B cell (primary cell): ENCODE measurements at regions not wholly inside any gene's neighbourhood (a gene's known extent, or its start where the extent isn't known, plus 50 kb on each side); places are given as distances from the start of the nearest gene placed in this dataset.
"Not testable (repeated sequence)": the region's sequence is repeated elsewhere in the genome, so short reads cannot be mapped to it uniquely, and the experiment has no call there.

Source experiments
- ATAC-seq: fragments of 200-7000 bp; cut with Tn5 transposase; one replicate; pipeline ENCODE4 v1.10.0; 2021; ENCODE audit warnings: low read depth, mild to moderate bottlenecking, moderate number of reproducible peaks, moderate library complexity
- CTCF ChIA-PET: fragments of 350-600 bp; sonication (Branson Sonifier 250); formaldehyde crosslinking; loops from one replicate; lab custom pipeline; 2021; ENCODE audit warnings: antibody characterized with exemption, inconsistent platforms; lab: Charles Lee
- POLR2A ChIA-PET: fragments of 350-600 bp; sonication (Branson Sonifier 250); formaldehyde crosslinking; loops from one replicate; lab custom pipeline; 2021; ENCODE audit warnings: antibody characterized with exemption; lab: Charles Lee
- DNase-seq: peaks from one replicate; pipeline ENCODE4 v3.0.0; 2013
- H2AFZ ChIP-seq: 2 replicates; pipeline ENCODE4 v1.6.1; 2012; ENCODE audit warnings: mild to moderate bottlenecking, low read depth, low read length; ENCODE audit not compliant: insufficient read depth, poor library complexity, severe bottlenecking
- H3K27ac ChIP-seq, 2 donors: 1 replicate in 1 of 2; 2 replicates in 1 of 2; pipeline ENCODE4 v1.5.1; 2012 to 2013; ENCODE audit warnings: low read length in 2 of 2, mild to moderate bottlenecking in 2 of 2, moderate library complexity in 1 of 2
- H3K27me3 ChIP-seq, 4 experiments: fragments of 200-600 bp in 1 of 4; sonication (generic) in 1 of 4; replicated peaks in 1 of 4; 1 replicate in 2 of 4; 2 replicates in 2 of 4; pipeline versions ENCODE4 v1.6.1 to v1.7.0; 2013 to 2016; ENCODE audit warnings: low read length in 3 of 4, mild to moderate bottlenecking in 2 of 4, mixed read lengths in 1 of 4, moderate library complexity in 1 of 4; ENCODE audit not compliant: insufficient read depth in 4 of 4, control insufficient read depth in 3 of 4; ENCODE audit errors: control extremely low read depth in 1 of 4
- H3K36me3 ChIP-seq, 2 experiments: replicated peaks in 1 of 2; 1 replicate in 1 of 2; 2 replicates in 1 of 2; pipeline versions ENCODE4 v1.6.1 to v1.7.1; 2013; ENCODE audit warnings: low read length in 1 of 2; ENCODE audit not compliant: insufficient read depth in 2 of 2, control insufficient read depth in 1 of 2; ENCODE audit errors: control extremely low read depth in 1 of 2, extremely low read depth in 1 of 2
- H3K4me1 ChIP-seq, 2 donors: fragments of 200-600 bp in 1 of 2; sonication (generic) in 1 of 2; 1 replicate in 1 of 2; 2 replicates in 1 of 2; pipeline versions ENCODE4 v1.5.1 to v1.6.1; 2013 to 2017; ENCODE audit warnings: low read length in 2 of 2; ENCODE audit not compliant: control insufficient read depth in 2 of 2, insufficient read depth in 2 of 2
- H3K4me2 ChIP-seq: replicated peaks from 2 replicates; pipeline ENCODE3; 2012; ENCODE audit warnings: mild to moderate bottlenecking, low read depth, low read length; ENCODE audit not compliant: poor library complexity, severe bottlenecking
- H3K4me3 ChIP-seq, 5 experiments: fragments of 200-600 bp in 1 of 5; sonication (generic) in 1 of 5; 1 replicate in 3 of 5; 2 replicates in 2 of 5; pipeline versions ENCODE4 v1.5.1 to v1.7.0; 2011 to 2016; ENCODE audit warnings: low read length in 4 of 5, mild to moderate bottlenecking in 4 of 5, low read depth in 2 of 5, control low read depth in 1 of 5, moderate library complexity in 1 of 5; ENCODE audit not compliant: insufficient read depth in 1 of 5; ENCODE audit errors: control extremely low read depth in 1 of 5, extremely low read depth in 1 of 5
- H3K79me2 ChIP-seq: fragments of 200-600 bp; sonication (generic); one replicate; pipeline ENCODE4 v1.6.0; 2016; ENCODE audit warnings: low read length; ENCODE audit not compliant: control insufficient read depth, insufficient read depth
- H3K9ac ChIP-seq: fragments of 200-600 bp; sonication (generic); 2 replicates; pipeline ENCODE4 v1.6.1; 2017; ENCODE audit warnings: mild to moderate bottlenecking, low read length, moderate library complexity
- H3K9me3 ChIP-seq, 3 donors: one replicate each; pipeline versions ENCODE4 v1.6.1 to v1.7.1; 2013; ENCODE audit warnings: low read length in 2 of 3; ENCODE audit not compliant: control insufficient read depth in 2 of 3, insufficient read depth in 1 of 3; ENCODE audit errors: control extremely low read depth in 1 of 3
- H4K20me1 ChIP-seq: 2 replicates; pipeline ENCODE4 v1.6.0; 2012; ENCODE audit warnings: mild to moderate bottlenecking, low read length; ENCODE audit not compliant: insufficient read depth, control insufficient read depth, poor library complexity, severe bottlenecking
- H3K27ac Mint-ChIP-seq: one replicate; pipeline ENCODE4 v1.8.0; 2021; ENCODE audit warnings: mixed read lengths
- H3K27me3 Mint-ChIP-seq: one replicate; pipeline ENCODE4 v1.8.0; 2021; ENCODE audit warnings: mixed read lengths
- H3K4me1 Mint-ChIP-seq: one replicate; pipeline ENCODE4 v1.8.0; 2021; ENCODE audit warnings: mixed read lengths
- H3K4me3 Mint-ChIP-seq: one replicate; pipeline ENCODE4 v1.8.0; 2021; ENCODE audit warnings: mixed read lengths
- H3K9me3 Mint-ChIP-seq: one replicate; pipeline ENCODE4 v1.8.0; 2022; ENCODE audit warnings: mixed read lengths; ENCODE audit not compliant: insufficient read depth
- WGBS: methylation state at CpG from one replicate; pipeline ENCODE4 v1.1.5; 2013; ENCODE audit warnings: missing lambda C conversion rate; ENCODE audit not compliant: insufficient coverage; 5-methylcytosine and 5-hydroxymethylcytosine counted together
- intact Hi-C: fragments of 100-400 bp; cut with micrococcal nuclease; formaldehyde crosslinking; loops from one replicate; pipeline ENCODE4 v1.10.0; 2022
- TF ChIP-seq, protein P1 (sequence below): fragments of 200-600 bp; IDR thresholded peaks from one replicate; pipeline ENCODE4 v1.8.0; 2022; ENCODE audit warnings: antibody characterized with exemption, mild to moderate bottlenecking

DNA sequence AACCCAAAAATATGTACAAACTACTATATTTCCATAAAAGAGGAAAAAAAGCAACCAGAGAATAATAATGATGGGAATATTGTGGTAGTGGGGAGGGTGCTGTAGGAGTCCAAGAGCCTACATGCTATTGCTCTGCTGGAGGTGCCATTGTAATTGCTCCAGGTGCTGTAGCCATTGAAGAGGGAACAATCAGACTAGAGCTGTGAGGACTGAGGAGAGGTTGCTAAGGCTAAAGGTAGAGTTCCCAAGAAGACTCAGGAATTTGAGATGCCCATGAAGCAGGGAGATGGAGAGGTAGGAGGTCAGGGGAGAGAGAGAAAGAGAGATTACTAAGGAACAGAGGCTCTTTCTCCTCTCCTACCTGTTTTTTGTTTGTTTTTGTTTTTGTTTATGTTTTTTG is 394.0 kb downstream of the DMRTA1 start:
- POLR2A ChIA-PET: no interaction called here
- peaks cover 2% of the 10 kb centered on the region for H3K9me3 Mint-ChIP-seq
- ATAC-seq: no peak

DNA sequence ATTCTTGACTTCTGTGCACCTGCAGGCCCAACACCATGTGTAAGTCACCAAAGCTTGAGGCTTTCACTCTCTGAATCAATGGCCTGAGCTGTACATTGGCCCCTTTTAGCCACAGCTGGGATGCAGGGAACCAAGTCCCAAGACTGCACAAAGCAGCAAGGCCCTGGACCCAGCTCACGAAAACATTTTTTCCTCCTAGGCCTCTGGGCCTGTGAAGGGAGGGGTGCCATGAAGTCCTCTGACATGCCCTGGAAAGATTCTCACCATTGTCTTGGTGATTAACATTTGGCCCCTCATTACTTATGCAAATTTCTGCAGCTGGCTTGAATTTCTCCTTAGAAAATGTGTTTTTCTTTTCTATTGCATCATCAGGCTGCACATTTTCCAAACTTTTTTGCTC is 398.6 kb downstream of the DMRTA1 start:
- not testable (repeated sequence) for H3K9me3 Mint-ChIP-seq, H3K27ac ChIP-seq

More for the DNA sequence above, 394.0 kb downstream of the DMRTA1 start:
- TF ChIP-seq, protein P1, sequence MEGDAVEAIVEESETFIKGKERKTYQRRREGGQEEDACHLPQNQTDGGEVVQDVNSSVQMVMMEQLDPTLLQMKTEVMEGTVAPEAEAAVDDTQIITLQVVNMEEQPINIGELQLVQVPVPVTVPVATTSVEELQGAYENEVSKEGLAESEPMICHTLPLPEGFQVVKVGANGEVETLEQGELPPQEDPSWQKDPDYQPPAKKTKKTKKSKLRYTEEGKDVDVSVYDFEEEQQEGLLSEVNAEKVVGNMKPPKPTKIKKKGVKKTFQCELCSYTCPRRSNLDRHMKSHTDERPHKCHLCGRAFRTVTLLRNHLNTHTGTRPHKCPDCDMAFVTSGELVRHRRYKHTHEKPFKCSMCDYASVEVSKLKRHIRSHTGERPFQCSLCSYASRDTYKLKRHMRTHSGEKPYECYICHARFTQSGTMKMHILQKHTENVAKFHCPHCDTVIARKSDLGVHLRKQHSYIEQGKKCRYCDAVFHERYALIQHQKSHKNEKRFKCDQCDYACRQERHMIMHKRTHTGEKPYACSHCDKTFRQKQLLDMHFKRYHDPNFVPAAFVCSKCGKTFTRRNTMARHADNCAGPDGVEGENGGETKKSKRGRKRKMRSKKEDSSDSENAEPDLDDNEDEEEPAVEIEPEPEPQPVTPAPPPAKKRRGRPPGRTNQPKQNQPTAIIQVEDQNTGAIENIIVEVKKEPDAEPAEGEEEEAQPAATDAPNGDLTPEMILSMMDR: no peak
- H3K4me3 ChIP-seq: no peak overlapping the region
- no peak overlapping the region for H3K4me2 ChIP-seq
- CTCF ChIA-PET: no interaction called here
- H3K9ac ChIP-seq: no peak overlapping the region
- H3K4me3 Mint-ChIP-seq: no peak overlapping the region
- H2AFZ ChIP-seq: no peak overlapping the region
- no peak for DNase-seq
- H3K27ac Mint-ChIP-seq: no peak overlapping the region
- H4K20me1 ChIP-seq: no peaks in the 10 kb centered on the region
- H3K27me3 ChIP-seq: no peaks in the 10 kb centered on the region
- no peaks in the 10 kb centered on the region for H3K36me3 ChIP-seq
- intact Hi-C loops: no loop called here
- no peaks in the 10 kb centered on the region for H3K27me3 Mint-ChIP-seq
- H3K4me1 Mint-ChIP-seq: no peaks in the 10 kb centered on the region
- H3K4me1 ChIP-seq: no peaks in the 10 kb centered on the region
- peaks cover 0 to 12% (median 4%) of the 10 kb centered on the region in 3 donors for H3K9me3 ChIP-seq
- no peak overlapping the region for H3K27ac ChIP-seq
- H3K79me2 ChIP-seq: no peaks in the 10 kb centered on the region

More for the DNA sequence above, 398.6 kb downstream of the DMRTA1 start:
- H3K36me3 ChIP-seq, H3K27ac Mint-ChIP-seq, CTCF ChIA-PET, H4K20me1 ChIP-seq, H2AFZ ChIP-seq, H3K4me2 ChIP-seq, H3K79me2 ChIP-seq, H3K4me3 Mint-ChIP-seq, H3K27me3 Mint-ChIP-seq, DNase-seq, H3K4me1 ChIP-seq, ATAC-seq, intact Hi-C loops, POLR2A ChIA-PET, H3K4me1 Mint-ChIP-seq, H3K9ac ChIP-seq, H3K9me3 ChIP-seq, H3K27me3 ChIP-seq, H3K4me3 ChIP-seq: not testable (repeated sequence)
- no CpG with 5 or more reads among the region's 1 CpG for WGBS
